ENCODE measurements at regions not wholly inside any gene's neighbourhood (a gene's known extent, or its start where the extent isn't known, plus 50 kb on each side); places are given as distances from the start of the nearest gene placed in this dataset.

DNA sequence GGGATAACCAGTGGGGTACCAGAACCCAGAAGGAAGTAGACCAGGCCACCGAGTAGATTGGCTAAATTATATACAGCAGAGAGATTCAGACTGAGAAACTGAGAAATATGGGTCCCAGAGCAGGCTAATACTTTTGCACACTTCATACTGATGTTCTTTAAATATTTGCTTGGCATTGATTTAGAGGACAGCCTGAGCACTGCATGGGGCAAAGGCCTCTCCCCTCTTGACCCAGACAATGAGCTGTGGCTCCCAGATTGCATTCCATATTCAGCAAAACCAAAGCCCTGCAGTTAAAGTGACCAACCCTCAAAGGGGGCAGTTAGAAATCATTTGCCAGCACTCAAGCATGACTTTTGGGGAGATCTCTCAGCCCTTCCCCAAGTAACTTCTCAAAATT lies 279.2 kb downstream of the SUDS3 start:
- no peak for ATAC-seq
- ChIA-PET POLR2A (no interaction called here), CTCF (no interaction called here)
- Mint-ChIP-seq H3K4me3 (no peak overlapping the region), H3K27ac (no peak overlapping the region), H3K9me3 (peaks cover 5% of the 10 kb centered on the region), H3K27me3 (ENCODE audit: low read depth) (no peaks in the 10 kb centered on the region), H3K36me3 (0 out of 2 replicates have a peak, but pooled peaks cover 5% of the 10 kb centered on the region), H3K4me1 (no peaks in the 10 kb centered on the region)
- no peak for DNase-seq (ENCODE audit: low spot score)
- no peak for TF ChIP-seq HMGA2 (CRISPR knock-in tag; IDR thresholded peaks at IDR 0.05)
- TF ChIP-seq CREM (CRISPR knock-in tag; IDR thresholded peaks at IDR 0.05), result no peak
- no peak for TF ChIP-seq SP1 (CRISPR knock-in tag; conservative IDR thresholded peaks at IDR 0.05)
- TF ChIP-seq, protein P1, sequence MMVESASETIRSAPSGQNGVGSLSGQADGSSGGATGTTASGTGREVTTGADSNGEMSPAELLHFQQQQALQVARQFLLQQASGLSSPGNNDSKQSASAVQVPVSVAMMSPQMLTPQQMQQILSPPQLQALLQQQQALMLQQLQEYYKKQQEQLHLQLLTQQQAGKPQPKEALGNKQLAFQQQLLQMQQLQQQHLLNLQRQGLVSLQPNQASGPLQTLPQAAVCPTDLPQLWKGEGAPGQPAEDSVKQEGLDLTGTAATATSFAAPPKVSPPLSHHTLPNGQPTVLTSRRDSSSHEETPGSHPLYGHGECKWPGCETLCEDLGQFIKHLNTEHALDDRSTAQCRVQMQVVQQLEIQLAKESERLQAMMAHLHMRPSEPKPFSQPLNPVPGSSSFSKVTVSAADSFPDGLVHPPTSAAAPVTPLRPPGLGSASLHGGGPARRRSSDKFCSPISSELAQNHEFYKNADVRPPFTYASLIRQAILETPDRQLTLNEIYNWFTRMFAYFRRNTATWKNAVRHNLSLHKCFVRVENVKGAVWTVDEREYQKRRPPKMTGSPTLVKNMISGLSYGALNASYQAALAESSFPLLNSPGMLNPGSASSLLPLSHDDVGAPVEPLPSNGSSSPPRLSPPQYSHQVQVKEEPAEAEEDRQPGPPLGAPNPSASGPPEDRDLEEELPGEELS (CRISPR knock-in tag; IDR thresholded peaks at IDR 0.05), result no peak
- TF ChIP-seq, protein P2, sequence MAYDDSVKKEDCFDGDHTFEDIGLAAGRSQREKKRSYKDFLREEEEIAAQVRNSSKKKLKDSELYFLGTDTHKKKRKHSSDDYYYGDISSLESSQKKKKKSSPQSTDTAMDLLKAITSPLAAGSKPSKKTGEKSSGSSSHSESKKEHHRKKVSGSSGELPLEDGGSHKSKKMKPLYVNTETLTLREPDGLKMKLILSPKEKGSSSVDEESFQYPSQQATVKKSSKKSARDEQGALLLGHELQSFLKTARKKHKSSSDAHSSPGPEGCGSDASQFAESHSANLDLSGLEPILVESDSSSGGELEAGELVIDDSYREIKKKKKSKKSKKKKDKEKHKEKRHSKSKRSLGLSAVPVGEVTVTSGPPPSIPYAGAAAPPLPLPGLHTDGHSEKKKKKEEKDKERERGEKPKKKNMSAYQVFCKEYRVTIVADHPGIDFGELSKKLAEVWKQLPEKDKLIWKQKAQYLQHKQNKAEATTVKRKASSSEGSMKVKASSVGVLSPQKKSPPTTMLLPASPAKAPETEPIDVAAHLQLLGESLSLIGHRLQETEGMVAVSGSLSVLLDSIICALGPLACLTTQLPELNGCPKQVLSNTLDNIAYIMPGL (CRISPR knock-in tag; IDR thresholded peaks at IDR 0.05), result no peak
- TF ChIP-seq, protein P3, sequence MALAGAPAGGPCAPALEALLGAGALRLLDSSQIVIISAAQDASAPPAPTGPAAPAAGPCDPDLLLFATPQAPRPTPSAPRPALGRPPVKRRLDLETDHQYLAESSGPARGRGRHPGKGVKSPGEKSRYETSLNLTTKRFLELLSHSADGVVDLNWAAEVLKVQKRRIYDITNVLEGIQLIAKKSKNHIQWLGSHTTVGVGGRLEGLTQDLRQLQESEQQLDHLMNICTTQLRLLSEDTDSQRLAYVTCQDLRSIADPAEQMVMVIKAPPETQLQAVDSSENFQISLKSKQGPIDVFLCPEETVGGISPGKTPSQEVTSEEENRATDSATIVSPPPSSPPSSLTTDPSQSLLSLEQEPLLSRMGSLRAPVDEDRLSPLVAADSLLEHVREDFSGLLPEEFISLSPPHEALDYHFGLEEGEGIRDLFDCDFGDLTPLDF (CRISPR knock-in tag; IDR thresholded peaks at IDR 0.05), result no peak
- TF ChIP-seq, protein P4, sequence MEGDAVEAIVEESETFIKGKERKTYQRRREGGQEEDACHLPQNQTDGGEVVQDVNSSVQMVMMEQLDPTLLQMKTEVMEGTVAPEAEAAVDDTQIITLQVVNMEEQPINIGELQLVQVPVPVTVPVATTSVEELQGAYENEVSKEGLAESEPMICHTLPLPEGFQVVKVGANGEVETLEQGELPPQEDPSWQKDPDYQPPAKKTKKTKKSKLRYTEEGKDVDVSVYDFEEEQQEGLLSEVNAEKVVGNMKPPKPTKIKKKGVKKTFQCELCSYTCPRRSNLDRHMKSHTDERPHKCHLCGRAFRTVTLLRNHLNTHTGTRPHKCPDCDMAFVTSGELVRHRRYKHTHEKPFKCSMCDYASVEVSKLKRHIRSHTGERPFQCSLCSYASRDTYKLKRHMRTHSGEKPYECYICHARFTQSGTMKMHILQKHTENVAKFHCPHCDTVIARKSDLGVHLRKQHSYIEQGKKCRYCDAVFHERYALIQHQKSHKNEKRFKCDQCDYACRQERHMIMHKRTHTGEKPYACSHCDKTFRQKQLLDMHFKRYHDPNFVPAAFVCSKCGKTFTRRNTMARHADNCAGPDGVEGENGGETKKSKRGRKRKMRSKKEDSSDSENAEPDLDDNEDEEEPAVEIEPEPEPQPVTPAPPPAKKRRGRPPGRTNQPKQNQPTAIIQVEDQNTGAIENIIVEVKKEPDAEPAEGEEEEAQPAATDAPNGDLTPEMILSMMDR (IDR thresholded peaks at IDR 0.05), result no peak
- TF ChIP-seq, protein P5, sequence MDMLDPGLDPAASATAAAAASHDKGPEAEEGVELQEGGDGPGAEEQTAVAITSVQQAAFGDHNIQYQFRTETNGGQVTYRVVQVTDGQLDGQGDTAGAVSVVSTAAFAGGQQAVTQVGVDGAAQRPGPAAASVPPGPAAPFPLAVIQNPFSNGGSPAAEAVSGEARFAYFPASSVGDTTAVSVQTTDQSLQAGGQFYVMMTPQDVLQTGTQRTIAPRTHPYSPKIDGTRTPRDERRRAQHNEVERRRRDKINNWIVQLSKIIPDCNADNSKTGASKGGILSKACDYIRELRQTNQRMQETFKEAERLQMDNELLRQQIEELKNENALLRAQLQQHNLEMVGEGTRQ (CRISPR knock-in tag; IDR thresholded peaks at IDR 0.05), result no peak
- TF ChIP-seq, protein P6, sequence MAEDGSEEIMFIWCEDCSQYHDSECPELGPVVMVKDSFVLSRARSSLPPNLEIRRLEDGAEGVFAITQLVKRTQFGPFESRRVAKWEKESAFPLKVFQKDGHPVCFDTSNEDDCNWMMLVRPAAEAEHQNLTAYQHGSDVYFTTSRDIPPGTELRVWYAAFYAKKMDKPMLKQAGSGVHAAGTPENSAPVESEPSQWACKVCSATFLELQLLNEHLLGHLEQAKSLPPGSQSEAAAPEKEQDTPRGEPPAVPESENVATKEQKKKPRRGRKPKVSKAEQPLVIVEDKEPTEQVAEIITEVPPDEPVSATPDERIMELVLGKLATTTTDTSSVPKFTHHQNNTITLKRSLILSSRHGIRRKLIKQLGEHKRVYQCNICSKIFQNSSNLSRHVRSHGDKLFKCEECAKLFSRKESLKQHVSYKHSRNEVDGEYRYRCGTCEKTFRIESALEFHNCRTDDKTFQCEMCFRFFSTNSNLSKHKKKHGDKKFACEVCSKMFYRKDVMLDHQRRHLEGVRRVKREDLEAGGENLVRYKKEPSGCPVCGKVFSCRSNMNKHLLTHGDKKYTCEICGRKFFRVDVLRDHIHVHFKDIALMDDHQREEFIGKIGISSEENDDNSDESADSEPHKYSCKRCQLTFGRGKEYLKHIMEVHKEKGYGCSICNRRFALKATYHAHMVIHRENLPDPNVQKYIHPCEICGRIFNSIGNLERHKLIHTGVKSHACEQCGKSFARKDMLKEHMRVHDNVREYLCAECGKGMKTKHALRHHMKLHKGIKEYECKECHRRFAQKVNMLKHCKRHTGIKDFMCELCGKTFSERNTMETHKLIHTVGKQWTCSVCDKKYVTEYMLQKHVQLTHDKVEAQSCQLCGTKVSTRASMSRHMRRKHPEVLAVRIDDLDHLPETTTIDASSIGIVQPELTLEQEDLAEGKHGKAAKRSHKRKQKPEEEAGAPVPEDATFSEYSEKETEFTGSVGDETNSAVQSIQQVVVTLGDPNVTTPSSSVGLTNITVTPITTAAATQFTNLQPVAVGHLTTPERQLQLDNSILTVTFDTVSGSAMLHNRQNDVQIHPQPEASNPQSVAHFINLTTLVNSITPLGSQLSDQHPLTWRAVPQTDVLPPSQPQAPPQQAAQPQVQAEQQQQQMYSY (CRISPR knock-in tag; IDR thresholded peaks at IDR 0.05), result no peak
- TF ChIP-seq, protein P7, sequence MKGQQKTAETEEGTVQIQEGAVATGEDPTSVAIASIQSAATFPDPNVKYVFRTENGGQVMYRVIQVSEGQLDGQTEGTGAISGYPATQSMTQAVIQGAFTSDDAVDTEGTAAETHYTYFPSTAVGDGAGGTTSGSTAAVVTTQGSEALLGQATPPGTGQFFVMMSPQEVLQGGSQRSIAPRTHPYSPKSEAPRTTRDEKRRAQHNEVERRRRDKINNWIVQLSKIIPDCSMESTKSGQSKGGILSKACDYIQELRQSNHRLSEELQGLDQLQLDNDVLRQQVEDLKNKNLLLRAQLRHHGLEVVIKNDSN (CRISPR knock-in tag; IDR thresholded peaks at IDR 0.05), result no peak
- TF ChIP-seq, protein P8, sequence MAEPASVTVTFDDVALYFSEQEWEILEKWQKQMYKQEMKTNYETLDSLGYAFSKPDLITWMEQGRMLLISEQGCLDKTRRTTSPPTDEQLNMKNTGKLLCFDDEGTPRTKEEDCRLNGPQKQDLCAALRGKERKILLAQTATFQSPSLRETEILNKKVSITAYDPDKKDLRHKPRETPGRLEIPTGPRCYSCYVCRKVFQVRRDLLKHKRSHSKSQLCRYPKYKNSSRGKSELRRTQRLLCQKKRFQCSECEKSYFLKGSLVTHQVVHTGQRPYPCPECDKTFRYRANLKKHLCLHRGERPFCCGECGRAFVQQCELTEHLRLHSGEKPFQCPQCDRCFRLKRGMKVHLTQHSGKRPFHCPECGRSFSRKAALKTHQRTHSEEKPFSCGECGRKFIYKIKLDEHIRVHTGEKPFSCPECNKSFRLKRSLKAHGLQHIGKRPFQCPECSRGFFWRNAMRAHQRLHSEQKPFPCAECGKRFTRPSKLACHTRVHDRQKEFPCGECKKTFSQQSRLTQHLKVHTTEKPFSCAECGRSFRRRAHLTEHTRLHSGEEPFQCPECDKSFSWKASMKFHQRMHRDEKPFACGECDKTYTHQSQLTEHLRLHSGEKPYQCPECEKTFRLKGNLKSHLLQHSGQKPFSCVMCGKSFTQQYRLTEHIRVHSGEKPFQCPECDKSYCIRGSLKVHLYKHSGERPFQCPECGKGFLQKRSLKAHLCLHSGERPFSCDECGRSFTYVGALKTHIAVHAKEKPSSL (CRISPR knock-in tag; conservative IDR thresholded peaks at IDR 0.05), result no peak
